Endothelial cell of umbilical vein (primary cell): ENCODE measurements at regions not wholly inside any gene's neighbourhood (a gene's known extent, or its start where the extent isn't known, plus 50 kb on each side); places are given as distances from the start of the nearest gene placed in this dataset.

Experiments
- CTCF ChIP-seq, 2 donors: IDR thresholded peaks; 1 replicate in 1 of 2; 2 replicates in 1 of 2; pipeline ENCODE4 v1.5.1; 2011; ENCODE audit warnings: low read length in 2 of 2, mild to moderate bottlenecking in 2 of 2, moderate library complexity in 2 of 2, control low read depth in 1 of 2, inconsistent platforms in 1 of 2, low read depth in 1 of 2; ENCODE audit not compliant: insufficient read depth in 1 of 2; ENCODE audit errors: extremely low read depth in 1 of 2
- EZH2 ChIP-seq: IDR thresholded peaks from 2 replicates; pipeline ENCODE4 v1.6.1; 2012; ENCODE audit warnings: borderline replicate concordance, low read depth, mild to moderate bottlenecking, moderate library complexity, low read length, inconsistent platforms; ENCODE audit not compliant: severe bottlenecking
- FOS ChIP-seq: IDR thresholded peaks from 2 replicates; pipeline ENCODE4 v1.6.1; 2011; ENCODE audit warnings: mild to moderate bottlenecking, low read length, moderate library complexity, borderline replicate concordance; ENCODE audit not compliant: insufficient read depth
- JUN ChIP-seq: IDR thresholded peaks from 2 replicates; pipeline ENCODE4 v1.6.1; 2011; ENCODE audit warnings: borderline replicate concordance, low read depth; ENCODE audit not compliant: insufficient read length, insufficient read depth
- MAX ChIP-seq: IDR thresholded peaks from 2 replicates; pipeline ENCODE4 v1.6.1; 2011; ENCODE audit not compliant: insufficient read depth, insufficient read length
- POLR2A ChIP-seq: IDR thresholded peaks from 2 replicates; pipeline ENCODE4 v1.6.1; 2012; ENCODE audit warnings: low read depth, mild to moderate bottlenecking, control low read depth, low read length
- POLR2AphosphoS5 ChIP-seq: IDR thresholded peaks from 2 replicates; pipeline ENCODE4 v1.6.1; 2012; ENCODE audit warnings: low read depth, mild to moderate bottlenecking, control low read depth, low read length, moderate library complexity; ENCODE audit not compliant: insufficient read depth

DNA sequence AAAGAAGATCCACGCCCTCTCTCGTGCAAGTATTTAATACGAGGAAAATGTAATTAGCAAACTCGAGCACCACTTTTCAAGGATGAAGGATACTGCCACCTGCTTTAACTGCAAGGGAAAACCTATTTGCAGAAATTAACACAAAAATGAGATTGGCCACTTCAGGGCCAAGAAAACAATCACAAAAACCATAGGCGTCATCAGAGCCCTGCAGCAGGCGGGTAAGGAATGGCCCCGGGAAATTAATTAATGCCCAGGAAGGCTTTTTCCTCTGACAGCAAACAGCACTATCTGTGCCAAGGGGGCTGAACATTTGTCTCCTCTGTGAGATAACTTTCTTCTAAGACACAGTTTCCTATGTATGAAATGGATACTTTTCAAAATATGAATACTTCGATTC lies 255.7 kb downstream of the CTTN start:
- TF ChIP-seq EZH2 (no peak), CTCF (IDR thresholded peaks at IDR 0.05; ENCODE audit: extremely low read depth in 1 of 2, insufficient read depth in 1 of 2, low read depth in 1 of 2, low read length in 2 of 2) (no peak), POLR2AphosphoS5 (no peak), POLR2A (no peak), MAX (no peak), JUN (no peak), FOS (no peak)
